Right forelimb (tissue), 1 donor: ENCODE measurements at regions not wholly inside any gene's neighbourhood (a gene's known extent, or its start where the extent isn't known, plus 50 kb on each side); places are given as distances from the start of the nearest gene placed in this dataset.
"Not testable (repeated sequence)": the region's sequence is repeated elsewhere in the genome, so short reads cannot be mapped to it uniquely, and the experiment has no call there.

Experiments used
- DNase-seq: peaks from one replicate; pipeline ENCODE4 v3.0.0-alpha.2; 2018

DNA sequence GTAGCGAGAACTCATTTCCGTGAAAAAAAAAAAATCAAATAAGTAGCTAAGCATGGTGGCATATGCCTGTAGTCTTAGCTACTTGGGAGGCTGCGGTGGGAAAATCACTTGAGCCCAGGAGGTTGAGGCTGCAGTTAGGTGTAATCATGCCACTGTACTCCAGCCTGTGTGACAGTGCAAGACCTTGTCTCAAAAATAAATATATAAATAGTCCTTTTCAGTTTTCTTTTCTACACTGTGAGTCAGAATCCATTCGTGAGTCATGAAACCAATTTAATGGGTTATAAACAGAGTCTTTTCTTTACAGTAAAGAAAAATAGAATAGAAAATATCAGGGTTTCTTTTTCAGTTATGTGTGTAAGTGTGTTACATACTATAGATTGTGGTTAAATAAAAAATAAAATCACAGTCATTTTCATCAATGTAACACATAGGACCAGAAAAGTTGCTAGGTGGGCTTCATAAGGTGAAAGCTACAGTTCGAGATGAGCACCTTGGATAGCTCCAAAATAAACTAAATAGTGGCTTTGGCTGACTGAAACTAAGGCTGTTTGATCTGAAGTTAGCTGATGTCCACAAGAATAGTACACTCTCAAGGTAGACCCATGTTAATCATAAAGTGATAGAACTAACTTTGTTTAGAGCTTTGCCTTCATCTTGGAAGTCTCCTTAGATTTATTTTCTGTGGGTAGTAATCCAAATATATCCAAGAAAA lies 781.1 kb downstream of the GATA3 start:
- DNase-seq: no peak

- DNase-seq: no peak
Observed at GRCh38 chr10:8840356-8840755, 785.9 kb downstream of the GATA3 start.

DNA sequence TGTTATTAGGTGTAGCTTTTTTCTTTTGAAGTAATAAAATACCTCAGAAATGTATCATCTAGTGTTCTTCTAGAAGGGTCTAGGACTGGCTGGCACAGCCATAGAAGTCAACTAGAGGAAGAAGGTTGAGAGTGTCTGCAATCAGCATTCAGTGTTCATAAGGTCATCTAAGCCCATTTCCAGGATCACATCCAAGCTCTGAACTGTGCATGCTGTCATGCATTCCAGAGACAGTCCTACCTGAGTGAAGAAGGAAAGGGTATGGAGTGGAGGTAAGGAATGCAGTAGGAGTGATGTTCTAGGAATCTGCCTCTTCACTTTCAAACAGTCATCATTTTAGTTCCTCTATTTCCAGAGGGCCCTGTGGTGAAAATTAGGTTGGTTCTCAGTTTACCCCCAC lies 789.7 kb downstream of the GATA3 start:
- DNase-seq: no peak

GRCh38 chr10:8852546-8852945 lies 798.1 kb downstream of the GATA3 start:
- no peak for DNase-seq

GRCh38 chr10:8853048-8853447 lies 798.6 kb downstream of the GATA3 start:
- no peak for DNase-seq

DNA sequence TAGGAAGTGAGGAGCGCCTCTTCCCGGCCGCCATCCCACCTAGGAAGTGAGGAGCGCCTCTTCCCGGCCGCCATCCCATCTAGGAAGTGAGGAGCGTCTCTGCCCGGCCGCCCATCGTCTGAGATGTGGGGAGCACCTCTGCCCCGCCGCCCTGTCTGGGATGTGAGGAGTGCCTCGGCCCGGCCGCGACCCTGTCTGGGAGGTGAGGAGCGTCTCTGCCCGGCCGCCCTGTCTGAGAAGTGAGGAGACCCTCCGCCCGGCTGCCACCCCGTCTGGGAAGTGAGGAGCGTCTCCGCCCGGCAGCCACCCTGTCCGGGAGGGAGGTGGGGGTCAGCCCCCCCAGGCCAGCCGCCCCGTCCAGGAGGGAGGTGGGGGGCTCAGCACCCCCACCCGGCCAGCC lies 814.4 kb downstream of the GATA3 start:
- not testable (repeated sequence) for DNase-seq

GRCh38 chr10:8873310-8873709 lies 818.8 kb downstream of the GATA3 start:
- no peak for DNase-seq

DNA sequence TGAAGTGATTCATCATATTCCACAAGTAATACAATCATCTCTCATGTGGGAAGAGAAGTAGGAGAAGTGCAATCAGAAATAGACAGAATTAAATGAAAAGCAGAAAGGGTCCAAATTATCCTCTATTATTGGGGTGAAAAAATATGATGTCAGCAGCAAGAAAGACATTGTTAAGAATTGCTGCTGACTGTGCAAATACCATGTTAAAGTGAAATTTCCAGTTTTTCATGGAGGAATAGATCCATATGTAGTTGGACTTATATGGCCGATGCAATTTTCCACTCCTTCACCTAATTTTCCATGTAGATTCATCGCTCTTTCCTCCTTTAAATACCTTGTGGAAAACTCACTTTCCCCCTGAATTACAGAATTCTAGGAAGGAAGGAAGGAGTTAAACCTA lies 819.8 kb downstream of the GATA3 start:
- no peak for DNase-seq

DNA sequence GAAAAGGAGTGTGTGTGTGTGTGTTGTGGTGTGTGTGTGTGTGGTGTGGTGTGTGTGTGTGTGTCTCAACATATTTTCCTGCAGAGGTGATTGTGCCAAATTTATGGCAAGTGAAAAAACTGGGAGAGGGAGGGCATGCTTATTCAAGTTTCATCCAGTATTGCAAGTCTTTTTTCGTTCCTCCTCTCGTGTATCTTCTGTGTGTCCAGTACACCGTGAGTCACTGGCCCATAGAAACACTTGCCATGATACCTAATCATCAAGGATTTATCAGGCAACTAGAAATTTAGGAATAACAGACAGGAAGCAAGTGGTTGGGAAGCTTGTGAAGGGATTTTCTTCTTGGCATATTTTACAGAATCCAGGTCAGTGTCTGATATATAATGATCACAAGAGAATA lies 820.5 kb downstream of the GATA3 start:
- no peak for DNase-seq

DNA sequence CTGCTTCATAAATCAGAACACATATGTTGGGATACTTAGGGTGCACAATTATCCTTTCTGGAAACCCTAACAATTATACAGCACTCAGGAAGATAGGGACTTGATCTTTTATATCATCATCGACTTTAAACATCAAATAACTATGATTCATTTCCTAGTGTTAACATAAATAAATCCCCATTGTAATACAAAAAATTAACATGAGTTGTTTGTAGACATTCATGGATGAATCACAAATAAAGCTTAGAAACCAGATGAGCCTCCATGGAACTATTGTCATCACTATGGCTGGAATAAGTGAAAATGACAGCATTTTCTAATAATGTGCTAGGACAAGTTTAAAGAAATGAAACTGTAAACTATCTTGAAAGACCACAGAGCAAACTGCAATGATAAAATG lies 821.7 kb downstream of the GATA3 start:
- no peak for DNase-seq

DNA sequence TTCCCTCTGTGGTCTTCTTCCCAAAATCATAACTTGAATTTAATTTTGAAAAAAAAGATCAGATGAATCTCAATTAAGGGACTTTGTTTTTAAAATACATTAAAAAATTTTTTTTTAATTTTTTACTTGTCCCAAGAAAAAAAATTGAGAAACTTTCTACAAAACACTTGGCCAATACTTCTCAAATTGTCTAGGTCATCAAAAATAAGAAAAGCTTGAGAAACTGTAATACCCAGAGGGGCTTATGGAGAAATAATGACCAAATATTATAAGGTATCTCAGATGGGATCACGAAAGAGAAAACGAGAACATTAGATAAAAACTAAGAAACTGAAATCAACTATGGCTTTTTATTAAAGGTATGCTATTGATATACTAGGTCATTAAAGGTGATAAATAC lies 835.0 kb downstream of the GATA3 start:
- no peak for DNase-seq

DNA sequence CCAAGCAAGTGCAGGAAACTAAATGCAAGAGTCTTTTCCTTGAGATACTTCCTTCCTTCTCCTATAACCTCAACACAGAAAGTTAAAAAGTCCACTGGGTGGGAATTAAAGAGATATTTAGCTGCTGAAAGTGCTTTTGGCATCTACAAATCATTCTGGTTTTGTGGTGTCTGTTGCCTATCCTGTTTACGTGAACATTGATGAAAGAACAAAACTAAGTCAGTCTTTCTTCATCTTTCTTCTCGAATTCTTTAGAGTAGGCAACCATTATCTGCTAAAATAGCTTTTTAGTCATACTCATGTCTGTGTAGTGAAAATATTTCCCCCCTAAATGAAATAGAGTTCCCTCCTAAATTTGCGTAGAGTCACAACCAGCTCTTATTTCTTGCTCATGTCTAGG lies 838.6 kb downstream of the GATA3 start:
- no peak for DNase-seq

GRCh38 chr10:8894148-8894547 lies 839.7 kb downstream of the GATA3 start:
- no peak for DNase-seq

DNA sequence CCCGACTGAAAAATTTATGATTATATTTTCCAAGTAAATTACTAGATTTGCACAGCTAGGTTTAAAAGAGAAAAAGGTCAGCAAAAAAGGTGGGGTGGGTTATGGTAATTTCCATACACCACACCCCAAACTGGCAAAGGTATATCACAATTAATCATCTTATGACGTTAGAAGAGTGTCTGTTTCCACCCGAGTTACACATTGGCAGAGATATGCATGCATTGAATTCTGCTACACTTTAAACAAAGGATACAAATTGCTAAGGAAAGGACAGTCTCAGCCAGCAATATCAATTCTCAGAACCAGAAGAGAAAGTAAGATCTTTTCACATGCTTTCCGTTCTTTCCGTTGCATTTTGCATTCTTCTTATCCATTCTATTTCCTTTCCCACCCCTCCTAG lies 843.3 kb downstream of the GATA3 start:
- no peak for DNase-seq

GRCh38 chr10:8898745-8899330 lies 844.4 kb downstream of the GATA3 start:
- no peak for DNase-seq

- DNase-seq: no peak
Observed at GRCh38 chr10:8902926-8903325, 848.4 kb downstream of the GATA3 start.

GRCh38 chr10:8908013-8908412 lies 853.5 kb downstream of the GATA3 start:
- DNase-seq: no peak

DNA sequence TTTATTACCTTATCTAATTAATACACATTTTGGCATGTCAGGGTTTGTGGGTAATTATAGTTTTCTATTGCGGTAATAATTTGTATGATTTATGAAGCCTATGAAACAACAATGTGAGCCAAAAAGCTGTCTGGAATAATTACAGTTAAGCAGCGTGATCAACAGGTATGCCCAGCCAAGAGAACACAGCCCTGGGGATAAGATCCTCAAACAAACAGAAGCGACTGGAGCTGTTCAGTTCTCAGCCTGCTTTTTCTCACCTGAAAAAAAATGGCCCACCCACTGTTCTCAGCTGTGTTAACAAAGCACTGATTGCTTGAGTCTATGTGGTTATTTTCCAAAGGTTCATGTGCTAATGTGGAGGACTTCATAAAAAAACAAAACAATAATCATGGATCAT lies 855.8 kb downstream of the GATA3 start:
- no peak for DNase-seq

- no peak for DNase-seq
Observed at GRCh38 chr10:8911032-8911431, 856.5 kb downstream of the GATA3 start.

- no peak for DNase-seq
Observed at GRCh38 chr10:8912108-8912507, 857.6 kb downstream of the GATA3 start.

GRCh38 chr10:8913720-8914119 lies 859.2 kb downstream of the GATA3 start:
- DNase-seq: no peak

- no peak for DNase-seq
Observed at GRCh38 chr10:8919280-8919679, 864.8 kb downstream of the GATA3 start.

DNA sequence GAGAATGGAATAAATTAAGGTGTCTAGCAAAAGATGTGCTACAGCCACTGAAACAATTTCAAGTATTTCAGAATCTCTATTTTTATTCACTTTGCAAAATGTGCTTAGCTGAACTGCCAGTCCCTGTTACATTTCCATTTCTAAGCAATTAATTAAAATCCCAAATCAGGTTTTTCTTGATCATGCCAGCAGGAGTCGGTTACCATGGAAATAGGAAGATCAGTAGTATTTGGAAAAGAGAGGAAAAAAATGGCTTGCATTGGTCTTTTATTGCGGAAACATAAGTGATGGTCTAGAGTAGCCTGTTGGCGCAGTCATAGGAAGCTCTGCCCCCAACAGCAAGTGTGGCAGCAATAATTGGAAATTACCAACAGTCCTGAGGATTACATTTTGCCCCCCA lies 867.1 kb downstream of the GATA3 start:
- no peak for DNase-seq

- no peak for DNase-seq
Observed at GRCh38 chr10:8923096-8923495, 868.6 kb downstream of the GATA3 start.

GRCh38 chr10:8927705-8928104 lies 873.2 kb downstream of the GATA3 start:
- DNase-seq: no peak
